ENCODE measurements at regions not wholly inside any gene's neighbourhood (a gene's known extent, or its start where the extent isn't known, plus 50 kb on each side); places are given as distances from the start of the nearest gene placed in this dataset.

DNA sequence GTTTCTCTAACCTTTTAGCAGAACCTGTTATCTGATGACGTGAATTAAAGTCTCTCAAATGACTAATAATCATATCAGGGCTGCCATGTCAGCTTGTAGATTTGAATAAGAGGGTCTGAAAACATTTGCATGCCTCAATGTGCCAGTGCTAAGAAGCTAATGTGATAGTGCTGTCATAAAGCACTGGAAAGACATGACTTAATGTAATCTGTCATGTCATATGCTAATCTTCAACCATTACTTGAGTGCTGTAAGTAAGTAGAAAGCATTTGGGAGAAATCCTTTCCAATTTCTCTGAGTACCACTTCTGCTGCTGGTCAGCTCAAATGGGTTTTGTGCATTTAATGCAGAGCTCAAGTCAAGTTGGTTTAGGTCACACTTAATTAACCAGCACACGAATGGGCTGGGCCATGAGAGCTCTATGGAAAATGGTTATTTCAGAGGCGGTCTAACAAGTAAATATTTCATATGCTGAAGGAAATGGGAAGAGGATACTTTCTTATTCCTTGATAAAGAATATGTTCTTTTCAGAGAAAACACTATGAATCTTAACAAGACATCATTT, 609.2 kb downstream of the LMO4 start:
- BruUV-seq (replicated peaks) = no TSS peak
- Mint-ChIP-seq H3K9me3 (ENCODE audit: low read depth, unreplicated experiment) (peaks cover 3% of the 10 kb centered on the region), H3K4me3 (ENCODE audit: low read depth, unreplicated experiment) (no peak overlapping the region), H3K4me1 (ENCODE audit: low read depth, unreplicated experiment) (peaks cover 20% of the 10 kb centered on the region), H3K36me3 (ENCODE audit: insufficient read depth, unreplicated experiment) (no peaks in the 10 kb centered on the region), H3K27me3 (ENCODE audit: unreplicated experiment) (no peaks in the 10 kb centered on the region), H3K27ac (ENCODE audit: unreplicated experiment) (no peak overlapping the region)
- CTCF ChIA-PET = no interaction called here
- TF ChIP-seq, protein P1, sequence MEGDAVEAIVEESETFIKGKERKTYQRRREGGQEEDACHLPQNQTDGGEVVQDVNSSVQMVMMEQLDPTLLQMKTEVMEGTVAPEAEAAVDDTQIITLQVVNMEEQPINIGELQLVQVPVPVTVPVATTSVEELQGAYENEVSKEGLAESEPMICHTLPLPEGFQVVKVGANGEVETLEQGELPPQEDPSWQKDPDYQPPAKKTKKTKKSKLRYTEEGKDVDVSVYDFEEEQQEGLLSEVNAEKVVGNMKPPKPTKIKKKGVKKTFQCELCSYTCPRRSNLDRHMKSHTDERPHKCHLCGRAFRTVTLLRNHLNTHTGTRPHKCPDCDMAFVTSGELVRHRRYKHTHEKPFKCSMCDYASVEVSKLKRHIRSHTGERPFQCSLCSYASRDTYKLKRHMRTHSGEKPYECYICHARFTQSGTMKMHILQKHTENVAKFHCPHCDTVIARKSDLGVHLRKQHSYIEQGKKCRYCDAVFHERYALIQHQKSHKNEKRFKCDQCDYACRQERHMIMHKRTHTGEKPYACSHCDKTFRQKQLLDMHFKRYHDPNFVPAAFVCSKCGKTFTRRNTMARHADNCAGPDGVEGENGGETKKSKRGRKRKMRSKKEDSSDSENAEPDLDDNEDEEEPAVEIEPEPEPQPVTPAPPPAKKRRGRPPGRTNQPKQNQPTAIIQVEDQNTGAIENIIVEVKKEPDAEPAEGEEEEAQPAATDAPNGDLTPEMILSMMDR (IDR thresholded peaks at IDR 0.05; ENCODE audit: unreplicated experiment) = no peak
- no peak for DNase-seq
- intact Hi-C loops (cut with micrococcal nuclease; ENCODE audit: unreplicated experiment) = no loop called here

DNA sequence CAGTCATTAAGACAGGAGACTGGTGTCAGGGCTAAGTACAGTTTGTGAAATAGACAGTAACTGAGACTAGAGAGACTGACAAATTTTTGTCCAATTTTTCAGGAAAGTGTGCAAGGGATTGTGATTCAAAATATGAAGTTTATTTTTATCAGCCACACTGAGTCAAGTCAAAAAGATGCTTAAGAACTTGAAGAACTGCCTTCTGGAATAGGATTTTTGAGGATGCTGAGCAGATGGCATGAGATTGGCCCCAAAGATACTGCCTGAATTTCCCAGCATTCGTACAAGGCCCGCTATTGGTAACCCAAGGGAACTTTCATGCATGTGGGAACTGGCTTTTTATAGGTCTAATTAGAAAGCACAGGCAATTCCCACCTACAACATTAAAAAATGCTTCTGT, 610.0 kb downstream of the LMO4 start:
- H3K4me3 Mint-ChIP-seq (ENCODE audit: low read depth, unreplicated experiment) = no peak overlapping the region
- H3K9me3 Mint-ChIP-seq (ENCODE audit: low read depth, unreplicated experiment) = peaks cover 5% of the 10 kb centered on the region
- CTCF ChIA-PET = no interaction called here
- peaks cover 20% of the 10 kb centered on the region for H3K4me1 Mint-ChIP-seq (ENCODE audit: low read depth, unreplicated experiment)
- H3K27ac Mint-ChIP-seq (ENCODE audit: unreplicated experiment) = no peak overlapping the region
- H3K36me3 Mint-ChIP-seq (ENCODE audit: insufficient read depth, unreplicated experiment) = no peaks in the 10 kb centered on the region
- no TSS peak for BruUV-seq (replicated peaks)
- intact Hi-C loops (cut with micrococcal nuclease; ENCODE audit: unreplicated experiment) = no loop called here
- H3K27me3 Mint-ChIP-seq (ENCODE audit: unreplicated experiment) = no peaks in the 10 kb centered on the region
- no peak for DNase-seq
- TF ChIP-seq, protein P1 (IDR thresholded peaks at IDR 0.05; ENCODE audit: unreplicated experiment) = no peak

DNA sequence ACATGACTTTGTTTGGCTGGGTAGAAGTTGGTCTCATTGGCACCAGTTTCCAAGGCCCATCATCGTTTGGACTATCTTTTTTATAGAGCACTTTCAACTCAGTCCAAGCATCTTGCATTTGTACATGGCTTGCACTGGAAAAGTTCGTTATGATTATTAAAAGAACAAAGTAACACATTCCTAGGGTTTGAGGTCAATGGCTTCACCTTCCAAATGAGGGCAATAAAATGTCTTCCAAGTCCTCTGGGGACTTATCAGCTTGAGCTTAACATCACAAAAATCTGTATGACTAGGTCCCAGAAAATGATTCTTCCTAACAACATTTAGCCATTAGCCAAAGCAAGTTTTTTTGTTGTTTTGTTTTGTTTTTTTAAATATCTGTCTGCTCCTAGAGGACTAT, 610.8 kb downstream of the LMO4 start:
- H3K9me3 Mint-ChIP-seq (ENCODE audit: low read depth, unreplicated experiment) = peaks cover 5% of the 10 kb centered on the region
- no peak overlapping the region for H3K27ac Mint-ChIP-seq (ENCODE audit: unreplicated experiment)
- no TSS peak for BruUV-seq (replicated peaks)
- H3K4me1 Mint-ChIP-seq (ENCODE audit: low read depth, unreplicated experiment) = peaks cover 20% of the 10 kb centered on the region
- no peak for DNase-seq
- TF ChIP-seq, protein P1 (IDR thresholded peaks at IDR 0.05; ENCODE audit: unreplicated experiment) = no peak
- no peak overlapping the region for H3K4me3 Mint-ChIP-seq (ENCODE audit: low read depth, unreplicated experiment)
- intact Hi-C loops (cut with micrococcal nuclease; ENCODE audit: unreplicated experiment) = no loop called here
- H3K36me3 Mint-ChIP-seq (ENCODE audit: insufficient read depth, unreplicated experiment) = no peaks in the 10 kb centered on the region
- CTCF ChIA-PET = no interaction called here
- H3K27me3 Mint-ChIP-seq (ENCODE audit: unreplicated experiment) = no peaks in the 10 kb centered on the region

DNA sequence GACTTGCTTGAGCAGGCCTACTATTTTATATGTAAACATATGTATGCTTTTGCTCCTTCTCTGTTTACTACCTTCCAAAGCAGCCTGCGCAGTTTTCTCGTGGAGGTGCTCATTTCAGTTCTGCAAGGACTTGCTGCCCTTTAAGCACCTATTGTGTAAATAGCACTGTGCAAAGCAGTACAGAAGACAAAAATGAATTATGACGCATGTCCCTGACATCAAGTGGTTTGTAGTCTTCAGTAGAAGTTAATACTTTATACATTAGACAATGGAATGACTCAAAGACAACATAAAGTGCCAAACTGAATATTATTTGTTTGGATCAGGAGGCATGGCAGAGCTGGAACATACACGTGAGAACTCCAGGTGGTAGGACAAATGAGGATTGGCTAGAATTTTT, 611.7 kb downstream of the LMO4 start:
- no peak overlapping the region for H3K27ac Mint-ChIP-seq (ENCODE audit: unreplicated experiment)
- DNase-seq = no peak

More for the DNA sequence above, 611.7 kb downstream of the LMO4 start:
- H3K36me3 Mint-ChIP-seq (ENCODE audit: insufficient read depth, unreplicated experiment) = no peaks in the 10 kb centered on the region
- no peak overlapping the region for H3K4me3 Mint-ChIP-seq (ENCODE audit: low read depth, unreplicated experiment)
- H3K9me3 Mint-ChIP-seq (ENCODE audit: low read depth, unreplicated experiment) = peaks cover 5% of the 10 kb centered on the region
- CTCF ChIA-PET = no interaction called here
- no TSS peak for BruUV-seq (replicated peaks)
- peaks cover 20% of the 10 kb centered on the region for H3K4me1 Mint-ChIP-seq (ENCODE audit: low read depth, unreplicated experiment)
- no peaks in the 10 kb centered on the region for H3K27me3 Mint-ChIP-seq (ENCODE audit: unreplicated experiment)
- intact Hi-C loops (cut with micrococcal nuclease; ENCODE audit: unreplicated experiment) = no loop called here
- TF ChIP-seq, protein P1 (IDR thresholded peaks at IDR 0.05; ENCODE audit: unreplicated experiment) = no peak
